GM23338 (cell line): ENCODE measurements at regions not wholly inside any gene's neighbourhood (a gene's known extent, or its start where the extent isn't known, plus 50 kb on each side); places are given as distances from the start of the nearest gene placed in this dataset.

Experiments used
- ATAC-seq: fragments of 200-7000 bp; cut with Tn5 transposase; 3 replicates; pipeline ENCODE4 v1.9.1; 2020
- DNase-seq: peaks from one replicate; pipeline ENCODE4 v3.0.0-alpha.2; 2015; ENCODE audit warnings: low spot score
- H2AFZ ChIP-seq: fragments of 200-600 bp; sonication (generic); 2 replicates; pipeline ENCODE4 v1.8.0; 2016; ENCODE audit warnings: antibody characterized with exemption, mild to moderate bottlenecking, moderate library complexity
- H3F3A ChIP-seq: fragments of 200-600 bp; sonication (generic); replicated peaks from 2 replicates; pipeline ENCODE4 v1.8.0; 2017; ENCODE audit warnings: antibody characterized with exemption, mixed run types, low read depth
- H3K27ac ChIP-seq: fragments of 200-600 bp; sonication (generic); 2 replicates; pipeline ENCODE4 v1.6.1; 2016; ENCODE audit warnings: low read depth
- H3K27me3 ChIP-seq: fragments of 200-600 bp; sonication (generic); 2 replicates; pipeline ENCODE4 v1.8.0; 2016; ENCODE audit warnings: mild to moderate bottlenecking, mixed run types, moderate library complexity; ENCODE audit not compliant: insufficient read depth
- H3K36me3 ChIP-seq: fragments of 200-600 bp; sonication (generic); 2 replicates; pipeline ENCODE4 v1.8.0; 2016; ENCODE audit warnings: mild to moderate bottlenecking; ENCODE audit not compliant: insufficient read depth
- H3K4me1 ChIP-seq: fragments of 200-600 bp; sonication (generic); 2 replicates; pipeline ENCODE4 v1.8.0; 2016; ENCODE audit warnings: mild to moderate bottlenecking, moderate library complexity; ENCODE audit not compliant: insufficient read depth
- H3K4me2 ChIP-seq: fragments of 200-600 bp; sonication (generic); 2 replicates; pipeline ENCODE4 v1.7.1; 2017; ENCODE audit warnings: mixed run types
- H3K4me3 ChIP-seq: fragments of 200-600 bp; sonication (generic); 2 replicates; pipeline ENCODE4 v1.6.1; 2016; ENCODE audit warnings: mixed run types
- H3K79me2 ChIP-seq: fragments of 200-600 bp; sonication (generic); replicated peaks from 2 replicates; pipeline ENCODE4 v1.8.0; 2017; ENCODE audit warnings: mild to moderate bottlenecking; ENCODE audit not compliant: insufficient read depth
- H3K9me2 ChIP-seq: fragments of 200-600 bp; sonication (generic); 2 replicates; pipeline ENCODE4 v1.8.0; 2017; ENCODE audit not compliant: insufficient read depth
- H4K20me1 ChIP-seq: fragments of 200-600 bp; sonication (generic); replicated peaks from 2 replicates; pipeline ENCODE4 v1.8.0; 2017; ENCODE audit warnings: mild to moderate bottlenecking; ENCODE audit not compliant: insufficient read depth
- H3K27ac Mint-ChIP-seq: 2 replicates; pipeline ENCODE4 v1.8.0; 2020; ENCODE audit warnings: inconsistent platforms, mild to moderate bottlenecking, moderate library complexity, mixed read lengths
- H3K27me3 Mint-ChIP-seq: 3 replicates; pipeline ENCODE4 v1.8.0; 2022; ENCODE audit warnings: low read depth, mild to moderate bottlenecking, moderate library complexity, mixed read lengths, inconsistent platforms; ENCODE audit not compliant: insufficient read depth, poor library complexity
- H3K36me3 Mint-ChIP-seq: 3 replicates; pipeline ENCODE4 v1.8.0; 2021; ENCODE audit warnings: low read depth, mild to moderate bottlenecking, inconsistent platforms, moderate library complexity, mixed read lengths
- H3K4me1 Mint-ChIP-seq: 3 replicates; pipeline ENCODE4 v1.8.0; 2020; ENCODE audit warnings: mild to moderate bottlenecking, inconsistent platforms, mixed read lengths
- H3K4me3 Mint-ChIP-seq: 3 replicates; pipeline ENCODE4 v1.8.0; 2021; ENCODE audit warnings: moderate library complexity, mild to moderate bottlenecking, inconsistent platforms, mixed read lengths
- H3K9me3 Mint-ChIP-seq: 3 replicates; pipeline ENCODE4 v1.8.0; 2020; ENCODE audit warnings: moderate library complexity, mild to moderate bottlenecking, inconsistent platforms, mixed read lengths
- EZH2phosphoT487 ChIP-seq: fragments of 200-600 bp; sonication (generic); IDR thresholded peaks from one replicate; pipeline ENCODE4 v1.8.1; 2018; ENCODE audit warnings: antibody characterized with exemption; ENCODE audit not compliant: unreplicated experiment
- JUNB ChIP-seq: IDR thresholded peaks from one replicate; pipeline ENCODE4 v1.6.1; 2016; ENCODE audit warnings: antibody characterized with exemption; ENCODE audit not compliant: unreplicated experiment
- NANOG ChIP-seq: IDR thresholded peaks from 2 replicates; pipeline ENCODE4 v1.6.1; 2016; ENCODE audit warnings: antibody characterized with exemption, borderline replicate concordance
- POLR2AphosphoS5 ChIP-seq: IDR thresholded peaks from 2 replicates; pipeline ENCODE4 v1.6.1; 2016; ENCODE audit warnings: antibody characterized with exemption, low read depth
- ZNF331 ChIP-seq: fragments of 250-450 bp; sonication (Bioruptor Pico); IDR thresholded peaks from 2 replicates; pipeline ENCODE4 v1.5.0; 2020; ENCODE audit warnings: low read depth, mild to moderate bottlenecking, moderate library complexity
- TF ChIP-seq, protein P1 (sequence below): fragments of 250-450 bp; sonication (Bioruptor Pico); IDR thresholded peaks from 2 replicates; pipeline ENCODE4 v1.5.0; 2020; ENCODE audit warnings: mild to moderate bottlenecking, moderate library complexity
- TF ChIP-seq, protein P2 (sequence below): IDR thresholded peaks from 2 replicates; pipeline ENCODE4 v1.6.1; 2016; ENCODE audit warnings: antibody characterized with exemption

DNA sequence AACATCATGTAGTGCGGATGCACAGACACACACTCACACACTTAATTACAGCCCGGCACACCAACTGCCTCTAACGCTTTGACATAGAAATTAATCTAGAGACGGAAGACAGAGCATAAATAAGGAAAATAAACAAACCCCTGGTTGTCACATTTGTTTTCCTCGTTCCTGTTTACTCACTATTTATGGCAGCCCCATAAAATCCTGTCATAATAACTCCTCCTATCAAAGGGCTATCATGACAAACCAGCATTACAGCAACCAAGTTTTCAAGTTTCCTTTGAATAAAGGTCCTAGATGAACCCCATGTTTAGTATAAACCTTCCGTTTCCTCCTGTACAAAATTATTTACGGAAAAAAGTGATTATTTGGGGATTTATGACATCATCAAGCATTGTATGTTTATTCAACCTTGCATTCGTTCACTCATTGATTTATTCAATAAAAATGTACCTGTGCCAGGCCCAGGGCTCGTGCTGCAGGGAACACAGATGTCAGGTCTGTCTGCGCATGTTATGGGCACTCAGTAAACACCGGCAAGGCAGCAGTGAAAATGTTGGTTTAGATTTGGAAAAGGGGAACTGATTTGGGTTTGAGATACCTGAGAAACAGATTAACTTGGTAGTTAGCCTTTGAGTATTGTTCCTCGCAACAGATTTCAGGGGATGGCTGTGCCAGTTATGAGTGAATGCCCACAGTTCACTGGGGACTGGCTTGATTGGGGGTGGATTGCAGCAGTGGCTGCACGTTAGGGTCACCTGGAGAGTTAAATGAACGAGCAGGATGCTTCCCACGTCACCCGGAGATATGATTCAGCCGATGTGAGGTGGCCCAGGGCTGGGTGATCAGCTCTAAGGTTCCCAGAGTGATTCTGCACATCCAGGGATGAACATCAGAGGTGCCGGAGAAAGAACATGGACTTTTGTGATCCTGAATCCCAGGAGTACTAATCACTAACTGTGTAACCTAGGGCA is 295.3 kb upstream of the FOXQ1 start:
- no peaks in the 10 kb centered on the region for H3K4me1 Mint-ChIP-seq

More for the DNA sequence above, 295.3 kb upstream of the FOXQ1 start:
- no peaks in the 10 kb centered on the region for H3K36me3 ChIP-seq
- no peaks in the 10 kb centered on the region for H3K79me2 ChIP-seq
- H3K4me1 ChIP-seq, result no peaks in the 10 kb centered on the region
- no peaks in the 10 kb centered on the region for H3K9me2 ChIP-seq
- no peak overlapping the region for H3K4me2 ChIP-seq
- ATAC-seq (no peak), DNase-seq (no peak)
- H2AFZ ChIP-seq, result 0 out of 2 replicates have a peak overlapping the region, but pooled peaks have one; percentile 32
- Mint-ChIP-seq H3K4me3 (no peak overlapping the region), H3K27me3 (peaks cover 4% of the 10 kb centered on the region), H3K27ac (no peak overlapping the region), H3K36me3 (no peaks in the 10 kb centered on the region), H3K9me3 (peaks cover 10% of the 10 kb centered on the region; the same call in 2 of the 3 replicates)
- no peak overlapping the region for H3K4me3 ChIP-seq
- no peaks in the 10 kb centered on the region for H3K27me3 ChIP-seq
- H4K20me1 ChIP-seq, result no peaks in the 10 kb centered on the region
- TF ChIP-seq EZH2phosphoT487 (no peak), JUNB (no peak), ZNF331 (CRISPR knock-in tag) (no peak), NANOG (no peak), POLR2AphosphoS5 (no peak)
- TF ChIP-seq, protein P1, sequence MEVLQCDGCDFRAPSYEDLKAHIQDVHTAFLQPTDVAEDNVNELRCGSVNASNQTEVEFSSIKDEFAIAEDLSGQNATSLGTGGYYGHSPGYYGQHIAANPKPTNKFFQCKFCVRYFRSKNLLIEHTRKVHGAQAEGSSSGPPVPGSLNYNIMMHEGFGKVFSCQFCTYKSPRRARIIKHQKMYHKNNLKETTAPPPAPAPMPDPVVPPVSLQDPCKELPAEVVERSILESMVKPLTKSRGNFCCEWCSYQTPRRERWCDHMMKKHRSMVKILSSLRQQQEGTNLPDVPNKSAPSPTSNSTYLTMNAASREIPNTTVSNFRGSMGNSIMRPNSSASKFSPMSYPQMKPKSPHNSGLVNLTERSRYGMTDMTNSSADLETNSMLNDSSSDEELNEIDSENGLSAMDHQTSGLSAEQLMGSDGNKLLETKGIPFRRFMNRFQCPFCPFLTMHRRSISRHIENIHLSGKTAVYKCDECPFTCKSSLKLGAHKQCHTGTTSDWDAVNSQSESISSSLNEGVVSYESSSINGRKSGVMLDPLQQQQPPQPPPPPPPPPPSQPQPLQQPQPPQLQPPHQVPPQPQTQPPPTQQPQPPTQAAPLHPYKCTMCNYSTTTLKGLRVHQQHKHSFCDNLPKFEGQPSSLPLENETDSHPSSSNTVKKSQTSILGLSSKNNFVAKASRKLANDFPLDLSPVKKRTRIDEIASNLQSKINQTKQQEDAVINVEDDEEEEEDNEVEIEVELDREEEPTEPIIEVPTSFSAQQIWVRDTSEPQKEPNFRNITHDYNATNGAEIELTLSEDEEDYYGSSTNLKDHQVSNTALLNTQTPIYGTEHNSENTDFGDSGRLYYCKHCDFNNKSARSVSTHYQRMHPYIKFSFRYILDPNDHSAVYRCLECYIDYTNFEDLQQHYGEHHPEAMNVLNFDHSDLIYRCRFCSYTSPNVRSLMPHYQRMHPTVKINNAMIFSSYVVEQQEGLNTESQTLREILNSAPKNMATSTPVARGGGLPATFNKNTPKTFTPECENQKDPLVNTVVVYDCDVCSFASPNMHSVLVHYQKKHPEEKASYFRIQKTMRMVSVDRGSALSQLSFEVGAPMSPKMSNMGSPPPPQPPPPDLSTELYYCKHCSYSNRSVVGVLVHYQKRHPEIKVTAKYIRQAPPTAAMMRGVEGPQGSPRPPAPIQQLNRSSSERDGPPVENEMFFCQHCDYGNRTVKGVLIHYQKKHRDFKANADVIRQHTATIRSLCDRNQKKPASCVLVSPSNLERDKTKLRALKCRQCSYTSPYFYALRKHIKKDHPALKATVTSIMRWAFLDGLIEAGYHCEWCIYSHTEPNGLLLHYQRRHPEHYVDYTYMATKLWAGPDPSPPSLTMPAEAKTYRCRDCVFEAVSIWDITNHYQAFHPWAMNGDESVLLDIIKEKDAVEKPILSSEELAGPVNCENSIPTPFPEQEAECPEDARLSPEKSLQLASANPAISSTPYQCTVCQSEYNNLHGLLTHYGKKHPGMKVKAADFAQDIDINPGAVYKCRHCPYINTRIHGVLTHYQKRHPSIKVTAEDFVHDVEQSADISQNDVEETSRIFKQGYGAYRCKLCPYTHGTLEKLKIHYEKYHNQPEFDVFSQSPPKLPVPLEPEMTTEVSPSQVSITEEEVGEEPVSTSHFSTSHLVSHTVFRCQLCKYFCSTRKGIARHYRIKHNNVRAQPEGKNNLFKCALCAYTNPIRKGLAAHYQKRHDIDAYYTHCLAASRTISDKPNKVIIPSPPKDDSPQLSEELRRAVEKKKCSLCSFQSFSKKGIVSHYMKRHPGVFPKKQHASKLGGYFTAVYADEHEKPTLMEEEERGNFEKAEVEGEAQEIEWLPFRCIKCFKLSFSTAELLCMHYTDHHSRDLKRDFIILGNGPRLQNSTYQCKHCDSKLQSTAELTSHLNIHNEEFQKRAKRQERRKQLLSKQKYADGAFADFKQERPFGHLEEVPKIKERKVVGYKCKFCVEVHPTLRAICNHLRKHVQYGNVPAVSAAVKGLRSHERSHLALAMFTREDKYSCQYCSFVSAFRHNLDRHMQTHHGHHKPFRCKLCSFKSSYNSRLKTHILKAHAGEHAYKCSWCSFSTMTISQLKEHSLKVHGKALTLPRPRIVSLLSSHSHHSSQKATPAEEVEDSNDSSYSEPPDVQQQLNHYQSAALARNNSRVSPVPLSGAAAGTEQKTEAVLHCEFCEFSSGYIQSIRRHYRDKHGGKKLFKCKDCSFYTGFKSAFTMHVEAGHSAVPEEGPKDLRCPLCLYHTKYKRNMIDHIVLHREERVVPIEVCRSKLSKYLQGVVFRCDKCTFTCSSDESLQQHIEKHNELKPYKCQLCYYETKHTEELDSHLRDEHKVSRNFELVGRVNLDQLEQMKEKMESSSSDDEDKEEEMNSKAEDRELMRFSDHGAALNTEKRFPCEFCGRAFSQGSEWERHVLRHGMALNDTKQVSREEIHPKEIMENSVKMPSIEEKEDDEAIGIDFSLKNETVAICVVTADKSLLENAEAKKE (CRISPR knock-in tag), result no peak
- TF ChIP-seq, protein P2, sequence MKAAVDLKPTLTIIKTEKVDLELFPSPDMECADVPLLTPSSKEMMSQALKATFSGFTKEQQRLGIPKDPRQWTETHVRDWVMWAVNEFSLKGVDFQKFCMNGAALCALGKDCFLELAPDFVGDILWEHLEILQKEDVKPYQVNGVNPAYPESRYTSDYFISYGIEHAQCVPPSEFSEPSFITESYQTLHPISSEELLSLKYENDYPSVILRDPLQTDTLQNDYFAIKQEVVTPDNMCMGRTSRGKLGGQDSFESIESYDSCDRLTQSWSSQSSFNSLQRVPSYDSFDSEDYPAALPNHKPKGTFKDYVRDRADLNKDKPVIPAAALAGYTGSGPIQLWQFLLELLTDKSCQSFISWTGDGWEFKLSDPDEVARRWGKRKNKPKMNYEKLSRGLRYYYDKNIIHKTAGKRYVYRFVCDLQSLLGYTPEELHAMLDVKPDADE, result no peak
- H3F3A ChIP-seq, result no peaks in the 10 kb centered on the region
- no peak overlapping the region for H3K27ac ChIP-seq
